Loucy (cell line): ENCODE measurements at regions not wholly inside any gene's neighbourhood (a gene's known extent, or its start where the extent isn't known, plus 50 kb on each side); places are given as distances from the start of the nearest gene placed in this dataset.
"Not testable (repeated sequence)": the region's sequence is repeated elsewhere in the genome, so short reads cannot be mapped to it uniquely, and the experiment has no call there.

Source experiments
- H2AFZ ChIP-seq: fragments of 200-600 bp; sonication (generic); 2 replicates; pipeline ENCODE4 v1.6.0; 2016; ENCODE audit warnings: antibody characterized with exemption, mild to moderate bottlenecking, low read length, moderate library complexity
- H3F3A ChIP-seq: fragments of 200-600 bp; 2 replicates; pipeline ENCODE4 v1.6.0; 2016; ENCODE audit warnings: antibody characterized with exemption, low read depth, mild to moderate bottlenecking
- H3K27me3 ChIP-seq: fragments of 200-600 bp; sonication (generic); 2 replicates; pipeline ENCODE4 v1.6.1; 2014; ENCODE audit warnings: low read length, mild to moderate bottlenecking; ENCODE audit not compliant: insufficient read depth, poor library complexity, severe bottlenecking
- H3K36me3 ChIP-seq: fragments of 200-600 bp; sonication (generic); 2 replicates; pipeline ENCODE4 v1.6.1; 2016; ENCODE audit warnings: low read length; ENCODE audit not compliant: insufficient read depth
- H3K4me1 ChIP-seq: fragments of 200-600 bp; sonication (generic); 2 replicates; pipeline ENCODE4 v1.5.1; 2014; ENCODE audit warnings: low read length, mild to moderate bottlenecking; ENCODE audit not compliant: insufficient read depth, poor library complexity, severe bottlenecking
- H3K4me2 ChIP-seq: fragments of 200-600 bp; sonication (generic); 2 replicates; pipeline ENCODE4 v1.6.0; 2014; ENCODE audit warnings: antibody characterized with exemption, low read length, low read depth, mild to moderate bottlenecking; ENCODE audit not compliant: poor library complexity, severe bottlenecking
- H3K4me3 ChIP-seq: fragments of 200-600 bp; sonication (generic); 2 replicates; pipeline ENCODE4 v1.5.1; 2014; ENCODE audit warnings: low read length, mild to moderate bottlenecking, mixed read lengths; ENCODE audit not compliant: poor library complexity, severe bottlenecking
- H3K79me2 ChIP-seq: fragments of 200-600 bp; sonication (generic); 2 replicates; pipeline ENCODE4 v1.6.1; 2014; ENCODE audit warnings: low read length; ENCODE audit not compliant: insufficient read depth
- H3K9ac ChIP-seq: fragments of 200-600 bp; sonication (generic); 2 replicates; pipeline ENCODE4 v1.6.0; 2014; ENCODE audit warnings: mild to moderate bottlenecking, low read depth, low read length, moderate library complexity; ENCODE audit not compliant: poor library complexity, severe bottlenecking
- H3K9me2 ChIP-seq: fragments of 200-600 bp; sonication (generic); replicated peaks from 2 replicates; pipeline ENCODE4 v1.6.1; 2016; ENCODE audit warnings: low read depth, low read length, mixed read lengths
- H3K9me3 ChIP-seq: fragments of 200-600 bp; sonication (generic); 2 replicates; pipeline ENCODE4 v1.6.1; 2014; ENCODE audit warnings: mild to moderate bottlenecking, antibody characterized with exemption, low read length, low read depth; ENCODE audit not compliant: insufficient read depth
- H4K20me1 ChIP-seq: fragments of 200-600 bp; sonication (generic); 2 replicates; pipeline ENCODE4 v1.6.0; 2014; ENCODE audit warnings: antibody characterized with exemption, low read length, mild to moderate bottlenecking; ENCODE audit not compliant: insufficient read depth, poor library complexity, severe bottlenecking
- CTCF ChIP-seq: fragments of 200-600 bp; sonication (generic); conservative IDR thresholded peaks from 2 replicates; pipeline ENCODE4 v1.5.1; 2014; ENCODE audit warnings: mild to moderate bottlenecking, antibody characterized with exemption, low read length
- EZH2phosphoT487 ChIP-seq: fragments of 200-600 bp; IDR thresholded peaks from 2 replicates; pipeline ENCODE4 v1.6.1; 2018; ENCODE audit warnings: antibody characterized with exemption, mild to moderate bottlenecking, moderate library complexity, borderline replicate concordance

DNA sequence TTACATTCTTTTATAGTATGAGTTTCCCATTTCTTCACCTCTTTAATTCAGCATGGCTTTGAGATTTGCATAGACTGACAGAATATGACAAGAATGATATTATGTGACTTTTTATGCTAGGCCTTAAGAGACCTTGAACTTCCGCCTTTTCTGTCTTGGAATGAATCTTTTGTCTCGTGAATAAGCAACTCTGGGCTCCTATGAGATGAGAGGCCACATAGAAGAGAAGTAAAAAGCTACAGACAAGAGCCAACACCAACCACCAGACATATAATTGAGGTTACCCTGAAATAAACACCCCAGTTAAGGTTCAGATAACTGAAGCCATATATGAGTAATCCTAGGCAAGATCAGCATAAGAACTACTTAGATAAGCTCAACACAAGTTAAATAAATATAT, 600.8 kb downstream of the MEI4 start:
- Histone ChIP-seq H3K9me3 (no peaks in the 10 kb centered on the region), H3K27me3 (no peaks in the 10 kb centered on the region), H3K4me3 (no peak overlapping the region), H3F3A (no peaks in the 10 kb centered on the region), H3K4me1 (no peaks in the 10 kb centered on the region), H3K9ac (no peak overlapping the region), H4K20me1 (no peaks in the 10 kb centered on the region), H3K79me2 (no peaks in the 10 kb centered on the region), H2AFZ (no peak overlapping the region), H3K4me2 (no peak overlapping the region), H3K9me2 (no peaks in the 10 kb centered on the region), H3K36me3 (no peaks in the 10 kb centered on the region)
- TF ChIP-seq EZH2phosphoT487 (no peak), CTCF (no peak)

GRCh38 chr6:78259935-78260334, 607.1 kb downstream of the MEI4 start:
- H4K20me1 ChIP-seq: no peaks in the 10 kb centered on the region
- no peaks in the 10 kb centered on the region for H3K9me3 ChIP-seq
- no peaks in the 10 kb centered on the region for H3K36me3 ChIP-seq
- no peaks in the 10 kb centered on the region for H3F3A ChIP-seq
- H3K4me2 ChIP-seq: no peak overlapping the region
- H3K79me2 ChIP-seq: no peaks in the 10 kb centered on the region
- no peak overlapping the region for H3K4me3 ChIP-seq
- H3K9ac ChIP-seq: no peak overlapping the region
- no peaks in the 10 kb centered on the region for H3K9me2 ChIP-seq
- TF ChIP-seq CTCF: no peak
- no peak for TF ChIP-seq EZH2phosphoT487
- no peak overlapping the region for H2AFZ ChIP-seq
- no peaks in the 10 kb centered on the region for H3K27me3 ChIP-seq
- no peaks in the 10 kb centered on the region for H3K4me1 ChIP-seq

- not testable (repeated sequence) for H3K79me2 ChIP-seq, H3K9ac ChIP-seq
Measured at GRCh38 chr6:78260427-78260826, 606.9 kb upstream of the IRAK1BP1 start.

DNA sequence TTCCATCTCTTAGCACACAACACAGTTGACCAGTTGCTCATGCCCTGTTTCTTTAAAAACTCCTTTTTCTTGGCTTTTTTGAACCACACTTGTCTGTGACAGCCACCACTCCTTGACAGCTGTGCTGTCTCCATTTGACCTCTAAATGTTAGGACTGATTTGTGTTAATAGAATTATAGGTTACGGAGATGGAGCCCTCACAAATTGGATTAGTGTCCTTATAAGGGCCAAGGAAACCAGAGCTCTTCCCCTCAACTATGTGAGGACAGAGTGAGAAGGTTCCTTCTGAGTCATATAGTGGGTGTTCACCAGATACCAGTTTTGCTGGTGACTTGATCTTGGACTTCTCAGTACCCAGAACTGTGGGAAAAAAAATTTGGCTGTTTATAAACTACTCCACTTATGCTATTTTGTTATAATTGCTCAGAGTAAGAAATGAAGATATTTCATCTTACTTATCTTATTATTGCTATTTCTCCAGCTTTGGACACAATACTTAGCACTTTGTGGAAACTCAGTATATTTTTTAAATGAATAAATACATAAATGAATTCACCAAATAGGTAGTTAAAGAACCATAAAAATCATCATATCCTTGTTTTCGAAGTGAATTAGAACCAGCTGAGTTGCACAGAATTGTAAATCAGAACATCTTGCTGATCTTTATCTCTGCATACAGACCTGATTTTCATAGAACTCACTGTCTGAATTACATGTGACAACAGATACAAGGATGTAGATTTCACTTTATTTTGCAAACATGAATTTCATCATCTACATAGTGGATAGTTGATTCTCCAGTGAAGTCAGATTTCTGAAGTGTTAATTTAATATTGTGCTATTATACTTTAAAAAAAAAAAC, 598.5 kb upstream of the IRAK1BP1 start:
- no peaks in the 10 kb centered on the region for H4K20me1 ChIP-seq
- H3K36me3 ChIP-seq: no peaks in the 10 kb centered on the region
- H3K4me1 ChIP-seq: no peaks in the 10 kb centered on the region
- H3K4me2 ChIP-seq: no peak overlapping the region
- H3K27me3 ChIP-seq: no peaks in the 10 kb centered on the region
- H3K9me3 ChIP-seq: no peaks in the 10 kb centered on the region
- H2AFZ ChIP-seq: no peak overlapping the region
- H3F3A ChIP-seq: no peaks in the 10 kb centered on the region
- no peaks in the 10 kb centered on the region for H3K9me2 ChIP-seq
- H3K9ac ChIP-seq: no peak overlapping the region
- no peak for TF ChIP-seq CTCF
- no peak for TF ChIP-seq EZH2phosphoT487
- H3K4me3 ChIP-seq: no peak overlapping the region
- H3K79me2 ChIP-seq: no peaks in the 10 kb centered on the region

More at GRCh38 chr6:78260427-78260826, 606.9 kb upstream of the IRAK1BP1 start:
- H3K4me2 ChIP-seq, H4K20me1 ChIP-seq, H3F3A ChIP-seq, H3K9me2 ChIP-seq, H3K9me3 ChIP-seq, H3K36me3 ChIP-seq, H3K4me1 ChIP-seq, H3K27me3 ChIP-seq, H3K4me3 ChIP-seq, H2AFZ ChIP-seq: not testable (repeated sequence)
